Natural killer cell (primary cell): ENCODE measurements at regions not wholly inside any gene's neighbourhood (a gene's known extent, or its start where the extent isn't known, plus 50 kb on each side); places are given as distances from the start of the nearest gene placed in this dataset.

Source experiments
- ATAC-seq, 3 donors: fragments of 150-1000 bp in 2 of 3; fragments of 200-7000 bp in 1 of 3; cut with Tn5 transposase; 1 replicate in 1 of 3; 2 replicates in 2 of 3; pipeline ENCODE4 v1.10.0; 2021; ENCODE audit warnings: mild to moderate bottlenecking in 2 of 3, moderate library complexity in 2 of 3
- DNase-seq, 2 donors: peaks; one replicate each; pipeline versions ENCODE4 v3.0.0 to v3.0.0-alpha.2; 2013 to 2021; ENCODE audit warnings: mixed read lengths in 1 of 2
- H3K27ac ChIP-seq: one replicate; pipeline ENCODE4 v1.5.1; 2013; ENCODE audit warnings: mild to moderate bottlenecking, low read length
- H3K27me3 ChIP-seq: one replicate; pipeline ENCODE4 v1.6.1; 2013; ENCODE audit warnings: low read length; ENCODE audit not compliant: control insufficient read depth, insufficient read depth
- H3K36me3 ChIP-seq: one replicate; pipeline ENCODE4 v1.6.1; 2013; ENCODE audit warnings: low read length; ENCODE audit not compliant: control insufficient read depth, insufficient read depth
- H3K4me1 ChIP-seq: one replicate; pipeline ENCODE4 v1.6.1; 2013; ENCODE audit warnings: low read length; ENCODE audit not compliant: control insufficient read depth, insufficient read depth
- H3K4me3 ChIP-seq: one replicate; pipeline ENCODE4 v1.5.1; 2013; ENCODE audit warnings: low read length
- H3K9me3 ChIP-seq: one replicate; pipeline ENCODE4 v1.6.1; 2013; ENCODE audit warnings: low read length; ENCODE audit not compliant: control insufficient read depth, insufficient read depth
- H3K27ac Mint-ChIP-seq, 2 donors: one replicate each; pipeline ENCODE4 v1.8.0; 2022; ENCODE audit warnings: mild to moderate bottlenecking in 2 of 2, mixed read lengths in 2 of 2, moderate library complexity in 1 of 2
- H3K27me3 Mint-ChIP-seq, 2 donors: one replicate each; pipeline ENCODE4 v1.8.0; 2022; ENCODE audit warnings: low read depth in 2 of 2, mixed read lengths in 2 of 2
- H3K36me3 Mint-ChIP-seq: one replicate; pipeline ENCODE4 v1.8.0; 2022; ENCODE audit warnings: mixed read lengths
- H3K4me1 Mint-ChIP-seq, 2 donors: one replicate each; pipeline ENCODE4 v1.8.0; 2022; ENCODE audit warnings: mixed read lengths in 2 of 2
- H3K4me3 Mint-ChIP-seq: one replicate; pipeline ENCODE4 v1.8.0; 2022; ENCODE audit warnings: mild to moderate bottlenecking, moderate library complexity, mixed read lengths
- H3K9me3 Mint-ChIP-seq, 2 donors: one replicate each; pipeline ENCODE4 v1.8.0; 2022; ENCODE audit warnings: mixed read lengths in 2 of 2
- WGBS: methylation state at CpG from one replicate; pipeline ENCODE4 v1.1.7; 2013; ENCODE audit warnings: missing lambda C conversion rate; ENCODE audit not compliant: insufficient coverage; 5-methylcytosine and 5-hydroxymethylcytosine counted together
- intact Hi-C: fragments of 100-400 bp; cut with micrococcal nuclease; formaldehyde crosslinking; loops from one replicate; pipeline ENCODE4 v1.14.2; 2022
- TF ChIP-seq, protein P1 (sequence below): fragments of 200-600 bp; IDR thresholded peaks from one replicate; pipeline ENCODE4 v1.8.0; 2022; ENCODE audit warnings: antibody characterized with exemption

- Mint-ChIP-seq H3K4me1 (no peaks in the 10 kb centered on the region), H3K4me3 (no peak overlapping the region), H3K27me3 (no peaks in the 10 kb centered on the region), H3K9me3 (peaks cover 4 to 7% of the 10 kb centered on the region in 2 donors), H3K36me3 (no peaks in the 10 kb centered on the region), H3K27ac (no peak overlapping the region)
- DNase-seq = no peak
- Histone ChIP-seq H3K27me3 (no peaks in the 10 kb centered on the region), H3K27ac (no peak overlapping the region), H3K4me1 (no peaks in the 10 kb centered on the region), H3K36me3 (no peaks in the 10 kb centered on the region), H3K9me3 (no peaks in the 10 kb centered on the region), H3K4me3 (no peak overlapping the region)
- no peak for ATAC-seq
- intact Hi-C loops = no loop called here
- WGBS = 93% methylated on average over 10 of the region's 10 CpGs
- TF ChIP-seq, protein P1, sequence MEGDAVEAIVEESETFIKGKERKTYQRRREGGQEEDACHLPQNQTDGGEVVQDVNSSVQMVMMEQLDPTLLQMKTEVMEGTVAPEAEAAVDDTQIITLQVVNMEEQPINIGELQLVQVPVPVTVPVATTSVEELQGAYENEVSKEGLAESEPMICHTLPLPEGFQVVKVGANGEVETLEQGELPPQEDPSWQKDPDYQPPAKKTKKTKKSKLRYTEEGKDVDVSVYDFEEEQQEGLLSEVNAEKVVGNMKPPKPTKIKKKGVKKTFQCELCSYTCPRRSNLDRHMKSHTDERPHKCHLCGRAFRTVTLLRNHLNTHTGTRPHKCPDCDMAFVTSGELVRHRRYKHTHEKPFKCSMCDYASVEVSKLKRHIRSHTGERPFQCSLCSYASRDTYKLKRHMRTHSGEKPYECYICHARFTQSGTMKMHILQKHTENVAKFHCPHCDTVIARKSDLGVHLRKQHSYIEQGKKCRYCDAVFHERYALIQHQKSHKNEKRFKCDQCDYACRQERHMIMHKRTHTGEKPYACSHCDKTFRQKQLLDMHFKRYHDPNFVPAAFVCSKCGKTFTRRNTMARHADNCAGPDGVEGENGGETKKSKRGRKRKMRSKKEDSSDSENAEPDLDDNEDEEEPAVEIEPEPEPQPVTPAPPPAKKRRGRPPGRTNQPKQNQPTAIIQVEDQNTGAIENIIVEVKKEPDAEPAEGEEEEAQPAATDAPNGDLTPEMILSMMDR = no peak
Measured at GRCh38 chr13:73451221-73452029, 392.6 kb downstream of the KLF5 start.

- no peak overlapping the region for H3K4me3 Mint-ChIP-seq
- H3K4me1 Mint-ChIP-seq = no peaks in the 10 kb centered on the region
- TF ChIP-seq, protein P1 = no peak
- no peaks in the 10 kb centered on the region for H3K27me3 ChIP-seq
- peaks cover 3 to 4% of the 10 kb centered on the region in 2 donors for H3K9me3 Mint-ChIP-seq
- no peaks in the 10 kb centered on the region for H3K36me3 ChIP-seq
- H3K9me3 ChIP-seq = no peaks in the 10 kb centered on the region
- no peak overlapping the region for H3K4me3 ChIP-seq
- H3K27ac ChIP-seq = no peak overlapping the region
- H3K27ac Mint-ChIP-seq = no peak overlapping the region
- WGBS = 86% methylated on average over 2 of the region's 2 CpGs
- DNase-seq (no peak), ATAC-seq (no peak)
- intact Hi-C loops = no loop called here
- no peaks in the 10 kb centered on the region for H3K4me1 ChIP-seq
- H3K36me3 Mint-ChIP-seq = no peaks in the 10 kb centered on the region
- no peaks in the 10 kb centered on the region for H3K27me3 Mint-ChIP-seq
Measured at GRCh38 chr13:73450583-73450982, 391.8 kb downstream of the KLF5 start.

DNA sequence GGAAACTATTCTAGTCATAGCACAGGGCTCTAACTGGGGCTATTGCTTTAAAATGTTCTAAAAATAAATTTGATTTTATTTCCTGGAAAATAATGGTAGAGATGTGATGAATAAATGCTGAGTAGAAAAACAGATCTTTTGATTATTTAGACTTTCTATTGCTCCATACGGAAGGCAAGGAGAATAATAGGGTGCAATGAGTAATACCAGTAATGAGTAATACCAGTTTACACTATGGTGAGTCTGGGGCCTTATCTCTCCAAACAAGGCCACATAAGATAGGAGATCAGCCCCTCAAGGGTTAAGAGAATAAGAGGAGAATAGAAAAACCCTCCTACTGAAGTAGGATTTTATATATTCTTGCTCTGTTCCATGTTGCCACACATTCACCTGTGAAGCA, 390.4 kb downstream of the KLF5 start:
- Mint-ChIP-seq H3K4me3 (no peak overlapping the region), H3K27ac (no peak overlapping the region), H3K4me1 (no peaks in the 10 kb centered on the region), H3K27me3 (no peaks in the 10 kb centered on the region), H3K36me3 (no peaks in the 10 kb centered on the region), H3K9me3 (peaks cover 3 to 4% of the 10 kb centered on the region in 2 donors)
- ATAC-seq (no peak), DNase-seq (no peak)
- Histone ChIP-seq H3K4me3 (no peak overlapping the region), H3K9me3 (no peaks in the 10 kb centered on the region), H3K27ac (no peak overlapping the region), H3K27me3 (no peaks in the 10 kb centered on the region), H3K4me1 (no peaks in the 10 kb centered on the region), H3K36me3 (no peaks in the 10 kb centered on the region)
- intact Hi-C loops = no loop called here
- TF ChIP-seq, protein P1 = no peak
- no CpG with 5 or more reads among the region's 1 CpG for WGBS
